ENCODE measurements at regions not wholly inside any gene's neighbourhood (a gene's known extent, or its start where the extent isn't known, plus 50 kb on each side); places are given as distances from the start of the nearest gene placed in this dataset.

- TF ChIP-seq CTCF (IDR thresholded peaks at IDR 0.05; ENCODE audit: unreplicated experiment), result no peak
- POLR2A ChIA-PET, result interaction anchor here (0.6 kb wide), 1 partner anchor 44 kb away, joined by 3 read pairs; no protein-coding TSS in a partner anchor
- Mint-ChIP-seq H3K27ac (ENCODE audit: low read depth, unreplicated experiment) (no peak overlapping the region), H3K36me3 (ENCODE audit: insufficient read depth, unreplicated experiment) (no peaks in the 10 kb centered on the region), H3K9me3 (ENCODE audit: unreplicated experiment) (peaks cover 30% of the 10 kb centered on the region), H3K4me3 (ENCODE audit: unreplicated experiment) (no peak overlapping the region), H3K4me1 (ENCODE audit: insufficient read depth, unreplicated experiment) (peaks cover 30% of the 10 kb centered on the region), H3K27me3 (ENCODE audit: insufficient read depth, unreplicated experiment) (no peaks in the 10 kb centered on the region)
- no peak for DNase-seq (ENCODE audit: unreplicated experiment)
- intact Hi-C loops (cut with micrococcal nuclease), result no loop called here
- no TSS peak for BruUV-seq (replicated peaks)
- CTCF ChIA-PET, result interaction anchor here (0.7 kb wide), 1 partner anchor 590 kb away, joined by 3 read pairs; no protein-coding TSS in a partner anchor
These were observed 306.8 kb downstream of the KCNRG start for GRCh38 chr13:50322006-50322405.

GRCh38 chr13:50323440-50324065 is 308.3 kb downstream of the KCNRG start:
- peak; percentile 55 for DNase-seq (ENCODE audit: unreplicated experiment)
- ChIA-PET CTCF (interaction anchor here (0.6 kb wide), 2 partner anchors 9 to 34 kb away, joined by 3 read pairs; no protein-coding TSS in a partner anchor), POLR2A (no interaction called here)
- Mint-ChIP-seq H3K9me3 (ENCODE audit: unreplicated experiment) (peaks cover 30% of the 10 kb centered on the region), H3K27me3 (ENCODE audit: insufficient read depth, unreplicated experiment) (no peaks in the 10 kb centered on the region), H3K4me1 (ENCODE audit: insufficient read depth, unreplicated experiment) (peaks cover 30% of the 10 kb centered on the region), H3K27ac (ENCODE audit: low read depth, unreplicated experiment) (no peak overlapping the region), H3K4me3 (ENCODE audit: unreplicated experiment) (no peak overlapping the region), H3K36me3 (ENCODE audit: insufficient read depth, unreplicated experiment) (no peaks in the 10 kb centered on the region)
- no TSS peak for BruUV-seq (replicated peaks)
- TF ChIP-seq CTCF (IDR thresholded peaks at IDR 0.05; ENCODE audit: unreplicated experiment), result no peak
- intact Hi-C loops (cut with micrococcal nuclease), result no loop called here

DNA sequence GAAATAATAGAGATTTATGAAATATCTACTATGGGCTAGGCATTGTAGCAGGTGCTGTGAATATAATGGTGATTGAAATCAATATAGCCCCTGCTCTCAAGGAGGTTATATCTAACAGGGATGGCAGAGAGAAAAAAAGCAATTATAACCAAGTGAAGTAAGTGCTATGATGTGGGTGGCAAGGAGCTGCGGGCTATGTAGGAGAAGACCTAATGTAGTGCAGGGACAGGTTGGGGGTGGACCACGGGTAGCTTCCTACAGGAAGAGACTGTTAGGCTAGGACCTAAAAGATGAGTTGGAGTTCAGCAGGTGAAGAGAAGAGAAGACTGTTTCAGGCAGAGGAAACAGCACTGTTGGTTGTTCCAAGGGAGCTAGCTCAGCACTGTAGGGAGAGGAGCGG is 311.0 kb downstream of the KCNRG start:
- Mint-ChIP-seq H3K4me1 (ENCODE audit: insufficient read depth, unreplicated experiment) (peaks cover 17% of the 10 kb centered on the region), H3K27ac (ENCODE audit: low read depth, unreplicated experiment) (no peak overlapping the region), H3K36me3 (ENCODE audit: insufficient read depth, unreplicated experiment) (no peaks in the 10 kb centered on the region), H3K9me3 (ENCODE audit: unreplicated experiment) (peaks cover 30% of the 10 kb centered on the region), H3K4me3 (ENCODE audit: unreplicated experiment) (no peak overlapping the region), H3K27me3 (ENCODE audit: insufficient read depth, unreplicated experiment) (no peaks in the 10 kb centered on the region)
- POLR2A ChIA-PET, result no interaction called here
- BruUV-seq (replicated peaks), result no TSS peak
- TF ChIP-seq CTCF (IDR thresholded peaks at IDR 0.05; ENCODE audit: unreplicated experiment), result no peak
- CTCF ChIA-PET, result interaction anchor here (0.7 to 0.9 kb wide), 2 partner anchors 205 to 467 kb away, joined by 3 to 5 read pairs; no protein-coding TSS in a partner anchor
- no peak for DNase-seq (ENCODE audit: unreplicated experiment)
- intact Hi-C loops (cut with micrococcal nuclease), result no loop called here

- Mint-ChIP-seq H3K27ac (ENCODE audit: low read depth, unreplicated experiment) (no peak overlapping the region), H3K9me3 (ENCODE audit: unreplicated experiment) (peaks cover 30% of the 10 kb centered on the region), H3K36me3 (ENCODE audit: insufficient read depth, unreplicated experiment) (no peaks in the 10 kb centered on the region), H3K4me1 (ENCODE audit: insufficient read depth, unreplicated experiment) (peaks cover 17% of the 10 kb centered on the region), H3K4me3 (ENCODE audit: unreplicated experiment) (no peak overlapping the region), H3K27me3 (ENCODE audit: insufficient read depth, unreplicated experiment) (no peaks in the 10 kb centered on the region)
- no TSS peak for BruUV-seq (replicated peaks)
- no peak for TF ChIP-seq CTCF (IDR thresholded peaks at IDR 0.05; ENCODE audit: unreplicated experiment)
- no peak for DNase-seq (ENCODE audit: unreplicated experiment)
- CTCF ChIA-PET, result no interaction called here
- POLR2A ChIA-PET, result no interaction called here
- intact Hi-C loops (cut with micrococcal nuclease), result no loop called here
These were observed 311.6 kb downstream of the KCNRG start for GRCh38 chr13:50326811-50327210.
